ENCODE measurements at regions not wholly inside any gene's neighbourhood (a gene's known extent, or its start where the extent isn't known, plus 50 kb on each side); places are given as distances from the start of the nearest gene placed in this dataset.

GRCh38 chr7:85567983-85568382 is 381.1 kb upstream of the SEMA3D start:
- peak in 2 of 4 experiments; percentile 2 to 45 for DNase-seq

- DNase-seq: no peak
These were observed 379.4 kb upstream of the SEMA3D start for GRCh38 chr7:85566095-85566794.

- DNase-seq: no peak
These were observed 378.4 kb upstream of the SEMA3D start for GRCh38 chr7:85565276-85565675.

DNA sequence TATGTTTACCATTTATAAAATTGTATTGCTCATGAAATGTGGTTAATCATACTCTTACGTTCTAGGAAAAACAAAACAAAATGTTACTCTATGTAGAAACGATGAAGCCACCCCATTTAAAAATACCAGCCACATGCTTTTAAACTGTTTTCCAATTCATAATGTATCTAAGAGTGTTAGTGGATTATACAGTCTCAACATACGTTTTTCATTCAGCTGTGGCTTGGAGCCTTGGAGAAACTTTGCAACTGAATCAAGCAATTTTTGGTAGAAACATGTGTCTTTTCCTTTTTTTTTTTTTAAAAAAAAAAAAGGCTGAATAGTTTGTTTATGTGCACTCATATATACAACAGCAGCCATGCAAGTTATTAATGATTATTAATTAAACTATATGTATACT is 378.0 kb upstream of the SEMA3D start:
- no peak for DNase-seq

DNA sequence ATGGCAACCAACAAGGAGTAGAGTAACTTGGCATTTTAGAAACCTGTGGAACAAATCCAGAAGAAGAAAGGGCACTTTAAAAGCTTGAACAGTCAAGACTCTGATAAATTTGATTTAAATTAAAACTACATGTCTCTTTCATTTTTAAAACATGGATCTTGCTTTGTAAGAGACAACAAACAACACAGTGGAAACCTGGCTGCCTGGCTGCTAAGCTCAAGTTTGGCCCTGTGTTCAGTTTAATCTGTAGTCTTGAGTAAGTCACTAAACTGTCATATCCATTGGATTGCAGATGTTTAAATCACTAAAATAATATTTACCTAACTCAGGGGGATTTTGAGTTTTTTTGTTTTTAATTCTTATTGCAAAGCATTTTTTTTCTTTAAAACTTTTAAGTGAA is 374.9 kb upstream of the SEMA3D start:
- DNase-seq: no peak

- DNase-seq: peak; percentile 52 to 84 (median 70)
These were observed 367.7 kb upstream of the SEMA3D start for GRCh38 chr7:85554236-85555178.

GRCh38 chr7:85535974-85536729 is 349.3 kb upstream of the SEMA3D start:
- no peak for DNase-seq

DNA sequence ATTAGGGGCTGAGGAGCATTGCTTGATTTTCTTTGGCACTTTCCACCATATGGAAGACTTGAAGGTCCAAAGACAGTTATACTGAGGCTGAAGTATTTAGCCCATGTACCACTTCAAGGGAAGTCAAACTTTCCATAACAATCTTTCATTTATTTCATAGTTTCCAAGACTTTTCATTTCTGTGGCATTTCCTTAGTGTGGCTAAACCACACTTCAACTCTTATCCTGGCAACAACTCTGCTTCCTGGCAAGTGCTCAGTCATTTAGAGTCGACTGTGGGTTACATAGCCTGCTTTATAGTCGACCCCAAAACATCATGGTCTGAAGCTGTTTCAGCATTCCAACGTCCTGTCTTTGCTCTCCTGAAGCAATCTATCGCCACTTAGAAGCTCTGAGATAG is 343.0 kb upstream of the SEMA3D start:
- DNase-seq: no peak

DNA sequence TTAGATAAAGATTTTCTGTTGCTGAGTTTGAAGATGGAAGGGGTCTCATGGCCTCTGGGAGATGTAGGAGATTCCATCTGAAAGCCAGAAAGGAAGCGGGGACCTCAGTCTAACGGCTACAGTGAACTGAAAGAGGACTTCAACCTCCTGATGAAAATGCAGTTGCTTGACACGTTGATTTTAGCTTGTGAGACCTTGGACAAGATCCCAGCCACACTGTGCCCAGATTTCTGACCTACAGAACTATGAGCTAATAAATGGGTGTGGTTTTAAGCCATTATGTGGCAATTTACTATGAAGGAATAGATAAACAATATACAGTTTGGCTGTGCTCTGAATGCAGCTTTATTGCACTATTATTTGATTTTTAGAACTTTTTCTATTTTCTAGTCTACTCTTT is 342.3 kb upstream of the SEMA3D start:
- DNase-seq: no peak

DNA sequence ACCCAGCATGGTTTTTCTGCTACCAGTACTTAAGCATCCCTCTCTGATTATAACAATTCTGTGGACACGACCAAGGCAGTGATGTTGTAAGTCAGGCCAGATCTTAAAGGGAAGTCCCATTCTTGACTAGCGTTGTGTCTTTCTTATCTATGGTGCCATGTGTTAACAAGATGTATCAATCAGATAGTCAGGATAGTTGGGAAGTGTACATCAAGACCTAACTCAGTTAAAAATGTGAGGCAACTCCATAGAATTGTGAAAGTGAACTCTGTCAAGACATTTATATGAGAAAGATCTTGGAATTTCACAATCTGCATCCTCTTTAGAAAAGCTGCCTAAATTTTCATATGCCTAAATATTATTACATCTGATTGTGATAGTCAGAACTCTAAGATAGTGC is 341.7 kb upstream of the SEMA3D start:
- no peak for DNase-seq

DNA sequence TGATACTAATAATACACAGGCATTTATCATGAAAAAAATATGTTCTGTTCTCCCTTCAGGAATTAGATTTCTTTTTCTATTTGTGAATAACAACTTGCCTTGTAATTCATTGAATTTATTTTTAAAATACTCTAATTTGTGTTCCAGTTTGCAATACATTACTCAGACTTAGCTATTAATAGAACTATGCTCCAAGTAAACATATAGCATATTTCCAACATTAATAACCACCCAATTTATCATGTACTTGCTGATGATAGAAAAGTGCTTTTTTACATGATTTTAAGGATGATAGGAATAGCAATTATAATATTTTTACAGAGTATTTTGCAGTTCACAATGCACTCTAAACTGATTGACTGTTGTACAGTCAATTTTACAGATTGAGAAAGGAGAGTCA is 338.8 kb upstream of the SEMA3D start:
- no peak for DNase-seq

GRCh38 chr7:85522070-85522469 is 335.2 kb upstream of the SEMA3D start:
- no peak for DNase-seq

DNA sequence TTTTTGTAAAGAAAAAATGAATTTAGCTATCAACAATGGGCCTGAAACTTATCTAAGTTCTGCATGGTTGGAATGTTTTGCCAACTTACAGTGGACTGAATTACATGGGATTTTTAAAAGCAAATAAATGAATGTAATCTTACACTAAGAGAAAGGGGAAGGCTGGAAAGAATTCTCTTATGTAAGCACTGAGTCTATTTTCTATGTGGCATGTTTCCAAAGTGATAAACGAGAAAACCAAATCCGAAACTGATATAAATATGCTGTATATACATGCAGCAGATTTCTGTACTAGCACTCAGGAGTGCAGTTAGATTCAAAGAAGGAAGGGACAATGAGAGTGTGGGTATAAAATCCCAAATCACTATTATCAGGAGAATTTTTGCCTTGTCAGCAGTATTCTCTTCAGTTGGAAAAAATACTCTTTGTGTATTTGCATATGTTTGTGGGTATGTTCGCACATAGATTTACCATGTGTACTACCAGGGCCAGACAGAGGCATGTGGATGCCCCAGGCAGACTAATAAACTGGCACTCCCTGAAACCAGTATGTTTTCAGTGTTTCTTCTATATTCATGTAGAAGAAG is 334.3 kb upstream of the SEMA3D start:
- no peak for DNase-seq

DNA sequence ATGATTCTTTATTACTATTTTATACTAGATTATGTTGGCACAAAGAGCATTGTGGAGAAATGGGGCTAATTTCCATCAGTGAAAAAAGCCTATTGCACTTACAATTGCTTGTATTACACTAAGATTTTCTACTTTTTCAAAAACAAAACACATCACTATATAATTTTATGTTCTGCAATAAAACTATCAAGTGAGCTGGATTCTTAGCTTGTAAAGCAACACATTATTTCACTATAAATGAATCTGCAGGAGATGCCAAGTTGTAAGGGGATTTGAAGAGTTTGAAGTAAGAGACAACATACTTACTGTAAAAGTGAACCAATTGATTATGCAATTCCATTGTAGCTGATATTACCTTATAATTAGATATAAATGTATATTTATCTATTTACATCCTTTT is 333.3 kb upstream of the SEMA3D start:
- no peak for DNase-seq

- DNase-seq: no peak
These were observed 329.8 kb upstream of the SEMA3D start for GRCh38 chr7:85516675-85517074.

DNA sequence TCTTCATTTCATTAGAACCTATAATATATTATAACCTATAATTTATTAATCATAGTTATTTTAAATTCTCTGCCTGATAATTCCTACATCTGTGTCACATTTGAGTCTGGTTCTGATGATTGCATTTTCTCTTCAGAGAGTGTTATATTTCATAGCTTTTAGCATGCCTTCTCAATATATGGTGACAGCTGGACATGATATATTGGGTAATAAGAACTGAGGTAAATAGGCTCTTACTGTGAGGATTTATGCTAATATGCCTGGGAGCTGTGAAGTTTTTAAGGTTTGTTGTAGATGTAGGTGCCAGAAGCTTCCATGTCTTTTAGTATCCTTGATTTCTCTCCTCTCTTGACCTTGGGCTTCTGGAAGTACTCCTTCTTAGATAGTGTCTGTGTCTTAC is 325.9 kb upstream of the SEMA3D start:
- DNase-seq: no peak

GRCh38 chr7:85510287-85510686 is 323.4 kb upstream of the SEMA3D start:
- DNase-seq: no peak

- DNase-seq: no peak
These were observed 322.6 kb upstream of the SEMA3D start for GRCh38 chr7:85509476-85509875.

GRCh38 chr7:85508642-85509410 is 322.0 kb upstream of the SEMA3D start:
- DNase-seq: no peak

GRCh38 chr7:85498031-85498430 is 311.2 kb upstream of the SEMA3D start:
- DNase-seq: no peak

DNA sequence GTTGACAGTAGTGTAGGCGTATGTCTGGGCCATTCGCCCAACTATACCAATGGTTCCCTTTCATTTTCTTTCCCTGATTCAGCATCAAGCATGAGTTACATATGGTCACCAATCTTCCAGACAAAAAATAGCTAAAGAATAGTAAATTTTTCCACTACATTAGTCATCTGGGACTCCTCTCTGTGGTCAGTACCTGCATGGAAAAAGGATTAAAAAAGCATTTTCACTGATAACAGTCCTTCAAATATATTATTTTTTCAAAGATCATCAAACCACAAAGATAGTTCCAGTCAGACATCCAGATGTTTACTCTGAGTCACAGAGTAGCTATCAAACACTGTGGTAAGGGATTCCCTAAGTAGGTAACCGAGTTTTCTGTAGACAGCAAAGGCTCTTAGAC is 302.6 kb upstream of the SEMA3D start:
- peak in 1 of 4 experiments; percentile 3 for DNase-seq

- no peak for DNase-seq
These were observed 301.6 kb upstream of the SEMA3D start for GRCh38 chr7:85488406-85488805.
